AG04449 (cell line): ENCODE measurements at regions not wholly inside any gene's neighbourhood (a gene's known extent, or its start where the extent isn't known, plus 50 kb on each side); places are given as distances from the start of the nearest gene placed in this dataset.
A peak's percentile ranks its signal among the peaks of the same experiment; 100 is the strongest.

Source experiments
- CTCF ChIA-PET: fragments of 350-600 bp; formaldehyde crosslinking; extraction: SDS; loops from one replicate; lab custom pipeline; 2021; ENCODE audit warnings: antibody characterized with exemption; lab: Yijun Ruan, JAX
- POLR2A ChIA-PET: fragments of 400-600, 350-600 bp; formaldehyde crosslinking; extraction: SDS; loops from one replicate; lab custom pipeline; 2020; ENCODE audit warnings: antibody characterized with exemption, inconsistent platforms; lab: Yijun Ruan, JAX
- DNase-seq: peaks from one replicate; pipeline ENCODE4 v3.0.0-alpha.2; 2010; ENCODE audit warnings: low read depth, low spot score
- H3K4me3 ChIP-seq: 2 replicates; pipeline ENCODE4 v1.5.1; 2011; ENCODE audit warnings: low read depth, mild to moderate bottlenecking, control low read depth, low read length
- CTCF ChIP-seq: IDR thresholded peaks from one replicate; pipeline ENCODE4 v1.5.1; 2011; ENCODE audit warnings: mild to moderate bottlenecking, moderate library complexity, low read length, control low read depth, inconsistent platforms; ENCODE audit not compliant: insufficient read depth; ENCODE audit errors: missing control alignments

GRCh38 chr15:23854203-23854911 lies 167.3 kb upstream of the NDN start:
- DNase-seq: no peak
- ChIA-PET CTCF (no interaction called here), POLR2A (no interaction called here)

GRCh38 chr15:23854912-23855659 lies 168.0 kb upstream of the NDN start:
- CTCF ChIA-PET: no interaction called here
- TF ChIP-seq CTCF: no peak
- POLR2A ChIA-PET: no interaction called here
- no peak overlapping the region for H3K4me3 ChIP-seq
- no peak for DNase-seq

More at GRCh38 chr15:23854203-23854911, 167.3 kb upstream of the NDN start:
- no peak for TF ChIP-seq CTCF
- no peak overlapping the region for H3K4me3 ChIP-seq

DNA sequence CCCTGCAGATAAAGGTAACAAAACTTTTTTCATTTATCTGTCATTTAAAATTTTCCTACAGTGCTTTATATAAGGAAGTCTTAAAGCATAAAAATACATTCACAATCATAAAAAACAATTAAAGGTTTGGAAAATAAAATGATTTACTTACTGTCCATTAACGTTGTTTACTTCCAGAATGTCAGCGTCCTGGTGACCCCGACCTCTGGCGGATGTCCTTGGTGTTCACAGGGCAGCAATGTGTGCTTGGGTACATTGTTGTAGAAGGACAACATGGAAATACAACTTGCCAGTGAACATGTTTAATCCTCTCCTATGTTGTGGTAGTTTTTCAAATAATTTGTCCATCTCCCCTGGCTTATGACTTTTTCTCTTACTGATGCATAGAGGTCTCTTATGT lies 168.8 kb upstream of the NDN start:
- TF ChIP-seq CTCF: no peak
- POLR2A ChIA-PET: no interaction called here
- DNase-seq: no peak
- CTCF ChIA-PET: no interaction called here
- no peak overlapping the region for H3K4me3 ChIP-seq

GRCh38 chr15:23857028-23857641 lies 170.0 kb upstream of the NDN start:
- CTCF ChIA-PET: interaction anchor here (1.5 kb wide), 2 partner anchors 213 to 215 kb away, joined by 4 to 5 read pairs; no protein-coding TSS in a partner anchor
- peak; percentile 8 for TF ChIP-seq CTCF
- no peak overlapping the region for H3K4me3 ChIP-seq
- POLR2A ChIA-PET: no interaction called here
- no peak for DNase-seq

DNA sequence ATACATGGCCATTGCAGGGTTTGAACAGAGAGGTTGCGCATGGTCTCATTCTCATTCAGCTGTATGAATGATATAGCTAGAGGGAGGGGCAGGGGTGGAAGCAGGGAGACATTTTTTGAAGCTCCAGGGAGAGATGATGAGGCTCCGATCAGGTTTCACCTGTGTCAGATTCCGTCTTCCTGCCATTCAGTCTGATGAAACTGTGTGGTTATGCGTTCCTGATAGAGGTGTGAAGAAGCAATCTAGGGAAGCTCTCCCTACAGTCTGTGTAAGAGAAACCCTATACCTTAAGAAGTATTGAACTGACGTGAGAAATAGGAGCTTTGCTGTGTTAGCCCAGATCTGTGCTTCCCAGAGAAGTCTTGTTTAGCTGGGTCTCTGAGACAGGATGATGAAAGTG lies 171.9 kb upstream of the NDN start:
- DNase-seq: no peak
- CTCF ChIA-PET: interaction anchor here (1.0 to 1.1 kb wide), 2 partner anchors 10 to 215 kb away, joined by 3 to 4 read pairs; no protein-coding TSS in a partner anchor
- H3K4me3 ChIP-seq: no peak overlapping the region
- POLR2A ChIA-PET: no interaction called here
- no peak for TF ChIP-seq CTCF
